Pancreas (tissue), 10 donors: ENCODE measurements at regions not wholly inside any gene's neighbourhood (a gene's known extent, or its start where the extent isn't known, plus 50 kb on each side); places are given as distances from the start of the nearest gene placed in this dataset.

Source experiments
- ATAC-seq, 4 donors: fragments of 200-7000 bp; cut with Tn5 transposase; one replicate each; pipeline versions ENCODE4 v1.8.0 to v1.9.1; 2020; ENCODE audit warnings: mild to moderate bottlenecking in 4 of 4, moderate library complexity in 4 of 4
- DNase-seq, 6 donors: peaks; one replicate each; pipeline ENCODE4 v3.0.0-alpha.2; 2020
- FAIRE-seq: peaks from 2 replicates; lab custom pipeline; 2012; peaks lifted over from hg19 to GRCh38; lab: Jason Lieb, UNC
- H3K27ac ChIP-seq, 4 donors: fragments of 200-600 bp; sonication (generic); 1 replicate in 3 of 4; 2 replicates in 1 of 4; pipeline versions ENCODE4 v1.5.0 to v1.8.0; 2020
- H3K27me3 ChIP-seq, 4 donors: fragments of 200-600 bp; one replicate each; pipeline ENCODE4 v1.8.0; 2021
- H3K36me3 ChIP-seq, 3 donors: fragments of 200-600 bp; sonication (generic) in 1 of 3; one replicate each; pipeline versions ENCODE4 v1.5.0 to v1.8.0; 2020 to 2021
- H3K4me1 ChIP-seq, 3 donors: fragments of 200-600 bp; one replicate each; pipeline ENCODE4 v1.8.0; 2021
- H3K4me3 ChIP-seq, 4 donors: fragments of 200-600 bp; sonication (generic) in 2 of 4; one replicate each; pipeline versions ENCODE4 v1.5.0 to v1.8.0; 2020 to 2021
- H3K9me3 ChIP-seq, 4 donors: fragments of 200-600 bp; one replicate each; pipeline ENCODE4 v1.8.0; 2021
- WGBS, 2 donors: extraction: QIAGEN DNeasy Blood & Tissue Kit; methylation state at CpG; one replicate each; pipeline ENCODE4 v1.1.7; 2013; 5-methylcytosine and 5-hydroxymethylcytosine counted together
- intact Hi-C, 3 donors: fragments of 100-400 bp; cut with DNase I; formaldehyde crosslinking; loops; one replicate each; pipeline versions ENCODE4 v1.11.1 to v1.14.2; 2022
- TF ChIP-seq, protein P1 (sequence below), 4 donors: fragments of 200-600 bp; sonication (generic) in 3 of 4; IDR thresholded peaks; one replicate each; pipeline versions ENCODE4 v1.5.0 to v1.8.0; 2021; ENCODE audit warnings: antibody characterized with exemption in 4 of 4
- donor health status: healthy with polysubstance abuse.
- donor health status: DM: no; HTN: no; CAD: no; lungs with moderate emphysema.
- donor health status: DM: no; HTN: no; CAD: no.
- donor health status: control.
- donor health status: control.
- donor health status: Bipolar disorder and iron deficiency.
- donor health status: DM: yes; HTN: yes; CAD: no.
- donor health status: DM: no; HTN: no; CAD: no.
- donor health status: DM: no; HTN: no; CAD: no.
- donor health status: DM: yes; HTN: yes; CAD: no.

DNA sequence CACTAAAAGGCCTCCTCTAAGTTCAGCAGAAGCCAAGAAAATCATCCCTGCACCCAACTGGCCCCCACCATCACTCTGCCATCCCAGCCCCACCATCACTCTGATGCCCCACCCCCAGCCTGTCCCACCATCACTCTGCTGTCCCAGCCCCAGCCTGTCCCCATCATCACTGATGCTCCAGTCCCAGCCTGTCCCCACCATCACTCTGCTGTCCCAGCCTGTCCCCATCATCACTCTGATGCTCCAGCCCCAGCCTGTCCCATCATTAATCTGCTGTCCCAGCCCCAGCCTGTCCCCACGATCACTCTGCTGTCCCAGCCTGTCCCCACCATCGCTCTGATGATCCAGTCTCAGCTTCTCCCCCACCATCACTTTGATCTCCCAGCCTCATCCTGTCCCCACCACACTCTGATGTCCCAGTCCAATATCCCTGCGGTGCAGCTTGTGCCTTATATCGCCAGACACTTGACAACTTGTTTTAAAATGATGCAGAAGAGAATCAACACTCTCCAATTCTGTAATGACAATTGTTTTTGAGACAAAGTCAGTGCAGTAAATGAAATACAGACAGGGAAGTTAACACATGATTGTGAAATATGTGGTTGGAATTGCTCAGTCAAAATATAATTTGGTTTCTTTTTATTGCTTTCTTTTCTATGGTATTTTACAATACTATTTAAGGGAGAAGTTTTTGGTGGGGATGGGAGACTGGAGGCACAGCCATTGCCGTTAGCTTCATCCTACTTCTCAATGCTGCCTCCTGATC is 100.8 kb downstream of the TNFAIP3 start:
- TF ChIP-seq, protein P1, sequence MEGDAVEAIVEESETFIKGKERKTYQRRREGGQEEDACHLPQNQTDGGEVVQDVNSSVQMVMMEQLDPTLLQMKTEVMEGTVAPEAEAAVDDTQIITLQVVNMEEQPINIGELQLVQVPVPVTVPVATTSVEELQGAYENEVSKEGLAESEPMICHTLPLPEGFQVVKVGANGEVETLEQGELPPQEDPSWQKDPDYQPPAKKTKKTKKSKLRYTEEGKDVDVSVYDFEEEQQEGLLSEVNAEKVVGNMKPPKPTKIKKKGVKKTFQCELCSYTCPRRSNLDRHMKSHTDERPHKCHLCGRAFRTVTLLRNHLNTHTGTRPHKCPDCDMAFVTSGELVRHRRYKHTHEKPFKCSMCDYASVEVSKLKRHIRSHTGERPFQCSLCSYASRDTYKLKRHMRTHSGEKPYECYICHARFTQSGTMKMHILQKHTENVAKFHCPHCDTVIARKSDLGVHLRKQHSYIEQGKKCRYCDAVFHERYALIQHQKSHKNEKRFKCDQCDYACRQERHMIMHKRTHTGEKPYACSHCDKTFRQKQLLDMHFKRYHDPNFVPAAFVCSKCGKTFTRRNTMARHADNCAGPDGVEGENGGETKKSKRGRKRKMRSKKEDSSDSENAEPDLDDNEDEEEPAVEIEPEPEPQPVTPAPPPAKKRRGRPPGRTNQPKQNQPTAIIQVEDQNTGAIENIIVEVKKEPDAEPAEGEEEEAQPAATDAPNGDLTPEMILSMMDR (IDR thresholded peaks at IDR 0.05), result no peak
- Histone ChIP-seq H3K4me3 (no peak overlapping the region), H3K4me1 (no peaks in the 10 kb centered on the region), H3K27me3 (no peaks in the 10 kb centered on the region), H3K27ac (no peak overlapping the region), H3K9me3 (no peaks in the 10 kb centered on the region), H3K36me3 (no peaks in the 10 kb centered on the region)
- intact Hi-C loops, result no loop called here
- DNase-seq (no peak), ATAC-seq (peak in 2 of 4 donors; percentile 35 to 50), FAIRE-seq (no peak)
- 77 to 78% methylated on average over 5 of the region's 5 CpGs for WGBS, 2 donors

DNA sequence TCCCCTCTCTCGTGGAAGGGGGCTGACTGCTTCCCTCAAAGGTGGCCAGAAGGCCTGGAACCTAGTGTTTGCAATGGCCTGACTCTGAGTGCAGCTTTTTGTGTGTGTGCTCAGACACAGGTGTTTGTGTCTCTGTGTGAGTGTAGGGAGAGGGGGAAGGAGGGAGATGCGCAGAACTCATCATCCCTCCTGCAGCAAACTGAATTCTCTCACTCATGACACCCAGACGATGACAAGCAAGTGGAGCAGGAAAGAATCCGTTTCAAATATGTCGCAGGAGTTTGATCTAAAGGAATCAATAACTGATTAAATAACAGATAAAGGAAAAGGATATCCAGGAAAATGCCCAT is 101.4 kb downstream of the TNFAIP3 start:
- Histone ChIP-seq H3K27me3 (no peaks in the 10 kb centered on the region), H3K9me3 (no peaks in the 10 kb centered on the region), H3K4me3 (no peak overlapping the region), H3K27ac (no peak overlapping the region), H3K36me3 (no peaks in the 10 kb centered on the region), H3K4me1 (no peaks in the 10 kb centered on the region)
- FAIRE-seq (no peak), ATAC-seq (no peak), DNase-seq (no peak)
- WGBS, 2 donors, result 69 to 76% methylated on average over 5 of the region's 5 CpGs
- intact Hi-C loops, result no loop called here
- TF ChIP-seq, protein P1 (IDR thresholded peaks at IDR 0.05), result no peak

DNA sequence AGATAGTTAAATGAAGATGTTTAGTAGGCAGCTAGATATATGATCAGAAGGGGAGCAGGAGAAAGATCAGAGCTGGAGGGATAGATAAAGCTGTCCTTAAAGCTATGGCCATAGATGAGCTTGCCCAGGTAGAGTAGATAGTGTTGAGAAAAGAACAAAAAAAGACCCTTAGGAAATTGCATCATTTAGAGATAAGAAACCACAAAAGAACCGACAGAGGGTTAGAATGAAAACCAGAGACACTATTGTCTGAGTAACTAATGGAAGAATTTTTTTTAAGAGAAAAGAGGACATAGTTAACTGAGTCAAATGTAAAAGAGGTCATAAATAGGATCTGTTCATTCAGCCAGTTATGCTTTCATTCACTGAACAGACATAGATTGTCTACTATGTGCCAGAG is 101.8 kb downstream of the TNFAIP3 start:
- no peak overlapping the region for H3K4me3 ChIP-seq
- FAIRE-seq (no peak), DNase-seq (no peak), ATAC-seq (no peak)
- WGBS, 2 donors, result 50 to 57% methylated on average over 1 of the region's 1 CpG
- TF ChIP-seq, protein P1 (IDR thresholded peaks at IDR 0.05), result no peak
- no peaks in the 10 kb centered on the region for H3K4me1 ChIP-seq
- H3K9me3 ChIP-seq, result no peaks in the 10 kb centered on the region
- no peaks in the 10 kb centered on the region for H3K36me3 ChIP-seq
- H3K27me3 ChIP-seq, result no peaks in the 10 kb centered on the region
- H3K27ac ChIP-seq, result no peak overlapping the region
- intact Hi-C loops, result no loop called here

DNA sequence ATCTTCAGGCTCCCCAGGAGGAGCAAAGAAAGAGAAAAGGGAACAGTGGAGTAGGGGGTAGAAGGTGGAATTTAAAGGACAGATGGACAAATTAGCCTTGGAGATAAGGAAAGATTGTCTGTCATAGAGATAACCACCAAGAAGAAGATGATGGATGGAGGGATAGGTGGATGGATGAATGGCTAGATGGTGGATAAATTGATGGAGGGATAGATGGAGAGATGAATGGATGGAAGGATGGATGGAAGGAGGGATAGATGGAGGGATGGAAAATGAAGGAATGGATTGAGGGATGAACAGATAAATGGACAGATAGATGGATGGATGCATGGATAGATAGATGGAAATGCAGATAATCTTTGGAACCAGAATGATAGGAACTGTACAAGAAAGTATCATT is 102.8 kb downstream of the TNFAIP3 start:
- Histone ChIP-seq H3K36me3 (no peaks in the 10 kb centered on the region), H3K27me3 (no peaks in the 10 kb centered on the region), H3K9me3 (no peaks in the 10 kb centered on the region), H3K4me1 (no peaks in the 10 kb centered on the region), H3K4me3 (no peak overlapping the region), H3K27ac (no peak overlapping the region)
- TF ChIP-seq, protein P1 (IDR thresholded peaks at IDR 0.05), result no peak
- no peak for ATAC-seq
- DNase-seq, result no peak
- intact Hi-C loops, result no loop called here
- FAIRE-seq, result no peak

DNA sequence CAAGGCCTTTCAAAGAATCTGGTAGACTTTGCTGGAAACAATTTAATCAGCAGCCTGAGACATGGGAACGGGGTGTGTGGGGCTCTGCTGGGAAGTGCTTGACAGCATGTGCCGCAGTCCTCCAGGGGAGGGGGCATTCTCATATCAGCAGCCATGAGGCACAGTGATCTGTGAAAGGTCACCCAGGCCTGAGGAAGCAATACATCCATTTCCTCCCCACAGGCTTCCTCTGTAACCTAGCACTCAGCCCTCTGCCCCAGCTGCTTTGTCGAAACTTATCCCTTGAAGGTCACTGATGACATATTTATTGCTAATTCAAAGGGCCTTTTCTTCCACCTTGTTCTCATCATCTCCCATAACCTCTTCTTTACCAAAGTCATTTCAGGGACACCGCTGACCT is 103.3 kb downstream of the TNFAIP3 start:
- intact Hi-C loops, result no loop called here
- FAIRE-seq, result no peak

More for the DNA sequence above, 103.3 kb downstream of the TNFAIP3 start:
- Histone ChIP-seq H3K36me3 (no peaks in the 10 kb centered on the region), H3K4me1 (no peaks in the 10 kb centered on the region), H3K4me3 (no peak overlapping the region), H3K27me3 (no peaks in the 10 kb centered on the region), H3K27ac (no peak overlapping the region), H3K9me3 (no peaks in the 10 kb centered on the region)
- 84 to 88% methylated on average over 4 of the region's 4 CpGs for WGBS, 2 donors
- no peak for ATAC-seq
- TF ChIP-seq, protein P1 (IDR thresholded peaks at IDR 0.05), result no peak
- no peak for DNase-seq
